Neural progenitor cell (in vitro differentiated cells): ENCODE measurements at regions not wholly inside any gene's neighbourhood (a gene's known extent, or its start where the extent isn't known, plus 50 kb on each side); places are given as distances from the start of the nearest gene placed in this dataset.
"Not testable (repeated sequence)": the region's sequence is repeated elsewhere in the genome, so short reads cannot be mapped to it uniquely, and the experiment has no call there.

ENCODE experiments used
- DNase-seq: peaks from one replicate; pipeline ENCODE4 v3.0.0-alpha.2; 2016; ENCODE audit warnings: low spot score
- H2AFZ ChIP-seq: fragments of 200-600 bp; sonication (generic); replicated peaks from 2 replicates; pipeline ENCODE4 v1.6.1; 2016; ENCODE audit warnings: antibody characterized with exemption
- H3F3A ChIP-seq: fragments of 200-600 bp; sonication (generic); 2 replicates; pipeline ENCODE4 v1.6.1; 2016; ENCODE audit warnings: antibody characterized with exemption, low read depth
- H3K27ac ChIP-seq: fragments of 200-600 bp; sonication (generic); 2 replicates; pipeline ENCODE4 v1.5.1; 2016; ENCODE audit warnings: mild to moderate bottlenecking
- H3K27me3 ChIP-seq: fragments of 200-600 bp; sonication (generic); 2 replicates; pipeline ENCODE4 v1.6.1; 2016; ENCODE audit warnings: mild to moderate bottlenecking, moderate library complexity
- H3K36me3 ChIP-seq: fragments of 200-600 bp; sonication (generic); 2 replicates; pipeline ENCODE4 v1.5.1; 2016
- H3K4me1 ChIP-seq: fragments of 200-600 bp; sonication (generic); 2 replicates; pipeline ENCODE4 v1.6.1; 2016; ENCODE audit warnings: mixed run types
- H3K4me2 ChIP-seq: fragments of 200-600 bp; sonication (generic); 2 replicates; pipeline ENCODE4 v1.6.1; 2016
- H3K4me3 ChIP-seq: fragments of 200-600 bp; sonication (generic); 2 replicates; pipeline ENCODE4 v1.5.1; 2016
- H3K79me2 ChIP-seq: fragments of 200-600 bp; sonication (generic); 2 replicates; pipeline ENCODE4 v1.6.1; 2016; ENCODE audit warnings: low read depth
- H3K9ac ChIP-seq: fragments of 200-600 bp; sonication (generic); 2 replicates; pipeline ENCODE4 v1.6.1; 2016
- H3K9me3 ChIP-seq: fragments of 200-600 bp; sonication (generic); 2 replicates; pipeline ENCODE4 v1.5.1; 2016; ENCODE audit warnings: low read depth
- H4K20me1 ChIP-seq: fragments of 200-600 bp; sonication (generic); 2 replicates; pipeline ENCODE4 v1.6.1; 2016; ENCODE audit warnings: low read depth
- H3K27ac Mint-ChIP-seq: 3 replicates; pipeline ENCODE4 v1.8.0; 2021; ENCODE audit warnings: mixed read lengths
- H3K27me3 Mint-ChIP-seq: 2 replicates; pipeline ENCODE4 v1.8.0; 2022; ENCODE audit warnings: low read depth, mild to moderate bottlenecking, inconsistent platforms, moderate library complexity, mixed read lengths; ENCODE audit not compliant: insufficient read depth
- H3K36me3 Mint-ChIP-seq: 3 replicates; pipeline ENCODE4 v1.8.0; 2021; ENCODE audit warnings: mixed read lengths
- H3K4me1 Mint-ChIP-seq: 3 replicates; pipeline ENCODE4 v1.8.0; 2021; ENCODE audit warnings: mixed read lengths
- H3K4me3 Mint-ChIP-seq: 3 replicates; pipeline ENCODE4 v1.8.0; 2021; ENCODE audit warnings: mild to moderate bottlenecking, moderate library complexity, mixed read lengths
- H3K9me3 Mint-ChIP-seq: 3 replicates; pipeline ENCODE4 v1.8.0; 2020; ENCODE audit warnings: mixed read lengths
- CTCF ChIP-seq: fragments of 200-600 bp; sonication (generic); IDR thresholded peaks from 2 replicates; pipeline ENCODE4 v1.5.1; 2017; ENCODE audit warnings: antibody characterized with exemption, mild to moderate bottlenecking
- EZH2 ChIP-seq: fragments of 200-600 bp; sonication (generic); IDR thresholded peaks from 2 replicates; pipeline ENCODE4 v1.6.1; 2017; ENCODE audit warnings: antibody characterized with exemption, mild to moderate bottlenecking, moderate library complexity
- EZH2phosphoT487 ChIP-seq: fragments of 200-600 bp; sonication (generic); IDR thresholded peaks from 2 replicates; pipeline ENCODE4 v1.6.1; 2017; ENCODE audit warnings: antibody characterized with exemption

GRCh38 chr6:91193446-91193845 is 606.6 kb upstream of the MAP3K7 start:
- H3K27me3 Mint-ChIP-seq, result no peaks in the 10 kb centered on the region
- no peaks in the 10 kb centered on the region for H4K20me1 ChIP-seq
- peaks cover 9% of the 10 kb centered on the region for H3K9me3 Mint-ChIP-seq
- H3K4me1 ChIP-seq, result no peaks in the 10 kb centered on the region
- H3K79me2 ChIP-seq, result no peaks in the 10 kb centered on the region
- H3F3A ChIP-seq, result no peaks in the 10 kb centered on the region
- H3K9ac ChIP-seq, result no peak overlapping the region
- TF ChIP-seq CTCF, result no peak
- no peak for TF ChIP-seq EZH2
- no peak for TF ChIP-seq EZH2phosphoT487
- no peak overlapping the region for H3K27ac Mint-ChIP-seq
- no peak overlapping the region for H3K4me3 ChIP-seq
- H3K36me3 ChIP-seq, result no peaks in the 10 kb centered on the region
- no peak overlapping the region for H3K27ac ChIP-seq
- H2AFZ ChIP-seq, result no peak overlapping the region
- no peak overlapping the region for H3K4me2 ChIP-seq
- H3K4me1 Mint-ChIP-seq, result no peaks in the 10 kb centered on the region
- H3K4me3 Mint-ChIP-seq, result no peak overlapping the region
- H3K36me3 Mint-ChIP-seq, result peaks cover 2% of the 10 kb centered on the region
- no peaks in the 10 kb centered on the region for H3K9me3 ChIP-seq
- no peak for DNase-seq
- H3K27me3 ChIP-seq, result no peaks in the 10 kb centered on the region

- H3K36me3 Mint-ChIP-seq, H3K9ac ChIP-seq, H3K4me1 Mint-ChIP-seq, H3K79me2 ChIP-seq, H3K27me3 ChIP-seq, H3K27ac Mint-ChIP-seq, H3K27ac ChIP-seq, H2AFZ ChIP-seq, DNase-seq, H3K9me3 ChIP-seq, H3K4me1 ChIP-seq, H3K4me3 Mint-ChIP-seq, H3K27me3 Mint-ChIP-seq, H3F3A ChIP-seq, H3K4me2 ChIP-seq, H3K36me3 ChIP-seq, H3K4me3 ChIP-seq, H4K20me1 ChIP-seq: not testable (repeated sequence)
- peaks cover 14% of the 10 kb centered on the region for H3K9me3 Mint-ChIP-seq
These were observed 603.2 kb upstream of the MAP3K7 start for GRCh38 chr6:91190041-91190440.

- no peak overlapping the region for H3K4me3 Mint-ChIP-seq
- Histone ChIP-seq H3K79me2 (no peaks in the 10 kb centered on the region), H3K4me3 (no peak overlapping the region), H3K27ac (no peak overlapping the region), H4K20me1 (no peaks in the 10 kb centered on the region), H3K9me3 (no peaks in the 10 kb centered on the region), H3K9ac (no peak overlapping the region), H3K36me3 (no peaks in the 10 kb centered on the region), H3K4me2 (no peak overlapping the region), H3F3A (no peaks in the 10 kb centered on the region), H2AFZ (no peak overlapping the region), H3K4me1 (no peaks in the 10 kb centered on the region), H3K27me3 (no peaks in the 10 kb centered on the region)
- H3K9me3 Mint-ChIP-seq, result peaks cover 9% of the 10 kb centered on the region
- peaks cover 2% of the 10 kb centered on the region for H3K36me3 Mint-ChIP-seq
- peaks cover 2% of the 10 kb centered on the region for H3K27me3 Mint-ChIP-seq
- no peak overlapping the region for H3K27ac Mint-ChIP-seq
- H3K4me1 Mint-ChIP-seq, result no peaks in the 10 kb centered on the region
- TF ChIP-seq EZH2phosphoT487 (no peak), CTCF (no peak), EZH2 (no peak)
- DNase-seq, result no peak
These were observed 598.2 kb upstream of the MAP3K7 start for GRCh38 chr6:91185072-91185471.

GRCh38 chr6:91181416-91181815 is 594.5 kb upstream of the MAP3K7 start:
- Histone ChIP-seq H3F3A (no peaks in the 10 kb centered on the region), H3K27me3 (no peaks in the 10 kb centered on the region), H3K9ac (no peak overlapping the region), H3K4me1 (no peaks in the 10 kb centered on the region), H3K4me3 (no peak overlapping the region), H3K27ac (no peak overlapping the region), H3K9me3 (no peaks in the 10 kb centered on the region), H3K79me2 (no peaks in the 10 kb centered on the region), H3K4me2 (no peak overlapping the region), H3K36me3 (no peaks in the 10 kb centered on the region), H4K20me1 (no peaks in the 10 kb centered on the region), H2AFZ (no peak overlapping the region)
- Mint-ChIP-seq H3K27ac (no peak overlapping the region), H3K4me3 (no peak overlapping the region), H3K27me3 (no peaks in the 10 kb centered on the region), H3K4me1 (no peaks in the 10 kb centered on the region), H3K36me3 (no peaks in the 10 kb centered on the region), H3K9me3 (no peaks in the 10 kb centered on the region)
- DNase-seq, result no peak
- TF ChIP-seq EZH2 (no peak), CTCF (no peak), EZH2phosphoT487 (no peak)
